ENCODE measurements at regions not wholly inside any gene's neighbourhood (a gene's known extent, or its start where the extent isn't known, plus 50 kb on each side); places are given as distances from the start of the nearest gene placed in this dataset.

DNA sequence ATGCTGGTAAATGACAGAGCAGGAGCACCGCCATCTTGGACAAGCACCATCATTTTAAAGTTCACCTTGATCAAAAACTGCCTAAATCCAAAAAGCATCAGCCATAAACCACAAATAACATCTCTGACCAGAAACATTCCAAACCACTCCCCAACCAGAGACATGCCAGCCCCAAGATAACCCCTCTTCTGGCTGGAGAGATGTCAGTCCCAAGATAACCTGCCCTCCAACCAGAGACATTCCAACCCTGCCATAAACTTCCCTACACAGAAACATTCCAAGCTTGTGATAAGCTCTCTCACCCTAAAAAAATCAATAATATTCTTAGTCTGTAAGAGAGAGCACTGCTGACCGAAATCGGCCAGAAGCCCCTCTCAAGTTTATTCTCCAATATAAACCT lies 659.3 kb downstream of the XPNPEP1 start:
- TF ChIP-seq, protein P1, sequence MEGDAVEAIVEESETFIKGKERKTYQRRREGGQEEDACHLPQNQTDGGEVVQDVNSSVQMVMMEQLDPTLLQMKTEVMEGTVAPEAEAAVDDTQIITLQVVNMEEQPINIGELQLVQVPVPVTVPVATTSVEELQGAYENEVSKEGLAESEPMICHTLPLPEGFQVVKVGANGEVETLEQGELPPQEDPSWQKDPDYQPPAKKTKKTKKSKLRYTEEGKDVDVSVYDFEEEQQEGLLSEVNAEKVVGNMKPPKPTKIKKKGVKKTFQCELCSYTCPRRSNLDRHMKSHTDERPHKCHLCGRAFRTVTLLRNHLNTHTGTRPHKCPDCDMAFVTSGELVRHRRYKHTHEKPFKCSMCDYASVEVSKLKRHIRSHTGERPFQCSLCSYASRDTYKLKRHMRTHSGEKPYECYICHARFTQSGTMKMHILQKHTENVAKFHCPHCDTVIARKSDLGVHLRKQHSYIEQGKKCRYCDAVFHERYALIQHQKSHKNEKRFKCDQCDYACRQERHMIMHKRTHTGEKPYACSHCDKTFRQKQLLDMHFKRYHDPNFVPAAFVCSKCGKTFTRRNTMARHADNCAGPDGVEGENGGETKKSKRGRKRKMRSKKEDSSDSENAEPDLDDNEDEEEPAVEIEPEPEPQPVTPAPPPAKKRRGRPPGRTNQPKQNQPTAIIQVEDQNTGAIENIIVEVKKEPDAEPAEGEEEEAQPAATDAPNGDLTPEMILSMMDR (IDR thresholded peaks at IDR 0.05): no peak
- no peak for TF ChIP-seq POLR2A (IDR thresholded peaks at IDR 0.05)

Data from testis (tissue), 2 donors.